Activated CD8-positive, alpha-beta memory T cell treated with anti-CD3 and anti-CD28 coated beads for 24 hours (primary cell): ENCODE measurements at regions not wholly inside any gene's neighbourhood (a gene's known extent, or its start where the extent isn't known, plus 50 kb on each side); places are given as distances from the start of the nearest gene placed in this dataset.
"Not testable (repeated sequence)": the region's sequence is repeated elsewhere in the genome, so short reads cannot be mapped to it uniquely, and the experiment has no call there.

Experiments
- DNase-seq: peaks from one replicate; pipeline ENCODE4 v3.0.0-alpha.2; 2020

- DNase-seq: no peak
These were observed 363.5 kb upstream of the KLHL29 start for GRCh38 chr2:23021311-23022120.

GRCh38 chr2:23023722-23024121 lies 361.3 kb upstream of the KLHL29 start:
- DNase-seq: no peak

- no peak for DNase-seq
These were observed 358.3 kb upstream of the KLHL29 start for GRCh38 chr2:23026671-23027070.

- no peak for DNase-seq
These were observed 357.6 kb upstream of the KLHL29 start for GRCh38 chr2:23027396-23027795.

- no peak for DNase-seq
These were observed 356.9 kb upstream of the KLHL29 start for GRCh38 chr2:23028106-23028505.

- DNase-seq: no peak
These were observed 355.9 kb upstream of the KLHL29 start for GRCh38 chr2:23029111-23029510.

- DNase-seq: no peak
These were observed 355.0 kb upstream of the KLHL29 start for GRCh38 chr2:23029951-23030350.

- no peak for DNase-seq
These were observed 350.0 kb upstream of the KLHL29 start for GRCh38 chr2:23034996-23035395.

GRCh38 chr2:23036629-23037028 lies 348.4 kb upstream of the KLHL29 start:
- DNase-seq: no peak

GRCh38 chr2:23037596-23037995 lies 347.4 kb upstream of the KLHL29 start:
- DNase-seq: no peak

- no peak for DNase-seq
These were observed 343.5 kb upstream of the KLHL29 start for GRCh38 chr2:23041443-23041842.

- DNase-seq: no peak
These were observed 342.6 kb upstream of the KLHL29 start for GRCh38 chr2:23042216-23042906.

- no peak for DNase-seq
These were observed 334.6 kb upstream of the KLHL29 start for GRCh38 chr2:23050388-23050787.

- DNase-seq: no peak
These were observed 331.4 kb upstream of the KLHL29 start for GRCh38 chr2:23053601-23054000.

GRCh38 chr2:23055251-23055650 lies 329.7 kb upstream of the KLHL29 start:
- no peak for DNase-seq

GRCh38 chr2:23056846-23057245 lies 328.1 kb upstream of the KLHL29 start:
- DNase-seq: not testable (repeated sequence)

GRCh38 chr2:23058435-23058834 lies 326.5 kb upstream of the KLHL29 start:
- no peak for DNase-seq

GRCh38 chr2:23065210-23065609 lies 319.8 kb upstream of the KLHL29 start:
- DNase-seq: no peak

- no peak for DNase-seq
These were observed 319.0 kb upstream of the KLHL29 start for GRCh38 chr2:23065936-23066335.

GRCh38 chr2:23066686-23067085 lies 318.3 kb upstream of the KLHL29 start:
- no peak for DNase-seq

GRCh38 chr2:23069156-23069555 lies 315.8 kb upstream of the KLHL29 start:
- DNase-seq: no peak

- DNase-seq: no peak
These were observed 315.1 kb upstream of the KLHL29 start for GRCh38 chr2:23069923-23070322.

GRCh38 chr2:23073056-23073455 lies 311.9 kb upstream of the KLHL29 start:
- DNase-seq: no peak

GRCh38 chr2:23073671-23074070 lies 311.3 kb upstream of the KLHL29 start:
- DNase-seq: no peak

- no peak for DNase-seq
These were observed 307.4 kb upstream of the KLHL29 start for GRCh38 chr2:23077596-23077995.
